Liver (tissue), 8 donors: ENCODE measurements at regions not wholly inside any gene's neighbourhood (a gene's known extent, or its start where the extent isn't known, plus 50 kb on each side); places are given as distances from the start of the nearest gene placed in this dataset.

Experiments used
- DNase-seq: peaks from one replicate; pipeline ENCODE4 v3.0.0-alpha.2; 2017; ENCODE audit warnings: low spot score
- H3K27ac ChIP-seq, 2 donors: one replicate each; pipeline ENCODE4 v1.7.0; 2013; ENCODE audit warnings: inconsistent platforms in 2 of 2, low read length in 2 of 2, control low read depth in 1 of 2, low read depth in 1 of 2, mild to moderate bottlenecking in 1 of 2
- H3K27me3 ChIP-seq, 4 donors: one replicate each; pipeline versions ENCODE4 v1.6.1 to v1.7.0; 2013; ENCODE audit warnings: low read length in 3 of 4, inconsistent platforms in 1 of 4, mild to moderate bottlenecking in 1 of 4, moderate library complexity in 1 of 4; ENCODE audit not compliant: control insufficient read depth in 4 of 4, insufficient read depth in 4 of 4
- H3K36me3 ChIP-seq, 4 donors: one replicate each; pipeline versions ENCODE4 v1.6.1 to v1.7.0; 2013; ENCODE audit warnings: low read length in 3 of 4, mild to moderate bottlenecking in 3 of 4, low read depth in 1 of 4, moderate library complexity in 1 of 4; ENCODE audit not compliant: control insufficient read depth in 4 of 4, insufficient read depth in 3 of 4
- H3K4me1 ChIP-seq, 4 donors: one replicate each; pipeline versions ENCODE4 v1.6.1 to v1.7.0; 2013; ENCODE audit warnings: low read length in 3 of 4, mild to moderate bottlenecking in 3 of 4, moderate library complexity in 1 of 4; ENCODE audit not compliant: control insufficient read depth in 4 of 4, insufficient read depth in 4 of 4
- H3K4me3 ChIP-seq, 3 donors: one replicate each; pipeline versions ENCODE4 v1.6.1 to v1.7.0; 2013; ENCODE audit warnings: low read length in 3 of 3, control low read depth in 1 of 3, low read depth in 1 of 3, mild to moderate bottlenecking in 1 of 3
- H3K9ac ChIP-seq, 2 donors: one replicate each; pipeline ENCODE4 v1.7.0; 2013; ENCODE audit warnings: low read length in 2 of 2, mild to moderate bottlenecking in 2 of 2, moderate library complexity in 2 of 2, control low read depth in 1 of 2, low read depth in 1 of 2
- H3K9me3 ChIP-seq, 4 donors: one replicate each; pipeline versions ENCODE4 v1.6.1 to v1.7.0; 2013; ENCODE audit warnings: low read length in 3 of 4; ENCODE audit not compliant: control insufficient read depth in 4 of 4
- EGR1 ChIP-seq, 2 donors: IDR thresholded peaks; 2 replicates each; pipeline ENCODE4 v1.6.1; 2016 to 2018; ENCODE audit warnings: antibody characterized with exemption in 2 of 2, low read depth in 2 of 2
- FOXA1 ChIP-seq: IDR thresholded peaks from 2 replicates; pipeline ENCODE4 v1.6.1; 2016; ENCODE audit warnings: antibody characterized with exemption
- FOXA2 ChIP-seq: IDR thresholded peaks from 2 replicates; pipeline ENCODE4 v1.6.1; 2016; ENCODE audit warnings: antibody characterized with exemption
- GABPA ChIP-seq, 2 donors: IDR thresholded peaks in 1 of 2; conservative IDR thresholded peaks in 1 of 2; 2 replicates each; pipeline ENCODE4 v1.6.1; 2016; ENCODE audit warnings: antibody characterized with exemption in 2 of 2, mild to moderate bottlenecking in 1 of 2, moderate library complexity in 1 of 2
- HNF4A ChIP-seq, 2 donors: conservative IDR thresholded peaks; 2 replicates each; pipeline ENCODE4 v1.6.1; 2016; ENCODE audit warnings: antibody characterized with exemption in 2 of 2, mild to moderate bottlenecking in 2 of 2
- HNF4G ChIP-seq: IDR thresholded peaks from 2 replicates; pipeline ENCODE4 v1.6.1; 2016; ENCODE audit warnings: antibody characterized with exemption
- JUND ChIP-seq, 2 donors: IDR thresholded peaks; 2 replicates each; pipeline ENCODE4 v1.6.1; 2016; ENCODE audit warnings: antibody characterized with exemption in 2 of 2
- NR2F2 ChIP-seq: IDR thresholded peaks from 2 replicates; pipeline ENCODE4 v1.6.1; 2016; ENCODE audit warnings: antibody characterized with exemption
- RAD21 ChIP-seq, 2 donors: IDR thresholded peaks; 2 replicates each; pipeline ENCODE4 v1.6.1; 2016; ENCODE audit warnings: antibody characterized with exemption in 2 of 2, mild to moderate bottlenecking in 2 of 2
- RXRA ChIP-seq, 2 donors: IDR thresholded peaks; 2 replicates each; pipeline ENCODE4 v1.6.1; 2017 to 2018; ENCODE audit warnings: antibody characterized with exemption in 2 of 2, mild to moderate bottlenecking in 1 of 2
- SP1 ChIP-seq: IDR thresholded peaks from 2 replicates; pipeline ENCODE4 v1.6.1; 2018; ENCODE audit warnings: antibody characterized with exemption, mild to moderate bottlenecking
- TAF1 ChIP-seq: conservative IDR thresholded peaks from 2 replicates; pipeline ENCODE4 v1.6.1; 2016; ENCODE audit warnings: antibody characterized with exemption, mild to moderate bottlenecking
- YY1 ChIP-seq: IDR thresholded peaks from 2 replicates; pipeline ENCODE4 v1.6.1; 2016; ENCODE audit warnings: antibody characterized with exemption, mild to moderate bottlenecking
- WGBS: extraction: QIAGEN DNeasy Blood & Tissue Kit; methylation state at CpG from one replicate; pipeline ENCODE4 v1.1.7; 2013; 5-methylcytosine and 5-hydroxymethylcytosine counted together
- TF ChIP-seq, protein P1 (sequence below): fragments of 150-350 bp; IDR thresholded peaks from 2 replicates; pipeline ENCODE4 v1.5.1; 2017; ENCODE audit warnings: improper control_type of control experiment, low read depth, low read length; ENCODE audit not compliant: missing input control
- TF ChIP-seq, protein P2 (sequence below): IDR thresholded peaks from 2 replicates; pipeline ENCODE4 v1.6.1; 2016; ENCODE audit warnings: antibody characterized with exemption, mild to moderate bottlenecking
- TF ChIP-seq, protein P3 (sequence below): IDR thresholded peaks from 2 replicates; pipeline ENCODE4 v1.6.1; 2016; ENCODE audit warnings: antibody characterized with exemption
- TF ChIP-seq, protein P4 (sequence below): IDR thresholded peaks from 2 replicates; pipeline ENCODE4 v1.6.1; 2016; ENCODE audit warnings: antibody characterized with exemption
- TF ChIP-seq, protein P5 (sequence below): IDR thresholded peaks from 2 replicates; pipeline ENCODE4 v1.6.1; 2016; ENCODE audit warnings: antibody characterized with exemption
- donor health status: healthy.
- donor health status: healthy.
- donor health status: healthy.
- donor health status: healthy.
- donor health status: healthy.

DNA sequence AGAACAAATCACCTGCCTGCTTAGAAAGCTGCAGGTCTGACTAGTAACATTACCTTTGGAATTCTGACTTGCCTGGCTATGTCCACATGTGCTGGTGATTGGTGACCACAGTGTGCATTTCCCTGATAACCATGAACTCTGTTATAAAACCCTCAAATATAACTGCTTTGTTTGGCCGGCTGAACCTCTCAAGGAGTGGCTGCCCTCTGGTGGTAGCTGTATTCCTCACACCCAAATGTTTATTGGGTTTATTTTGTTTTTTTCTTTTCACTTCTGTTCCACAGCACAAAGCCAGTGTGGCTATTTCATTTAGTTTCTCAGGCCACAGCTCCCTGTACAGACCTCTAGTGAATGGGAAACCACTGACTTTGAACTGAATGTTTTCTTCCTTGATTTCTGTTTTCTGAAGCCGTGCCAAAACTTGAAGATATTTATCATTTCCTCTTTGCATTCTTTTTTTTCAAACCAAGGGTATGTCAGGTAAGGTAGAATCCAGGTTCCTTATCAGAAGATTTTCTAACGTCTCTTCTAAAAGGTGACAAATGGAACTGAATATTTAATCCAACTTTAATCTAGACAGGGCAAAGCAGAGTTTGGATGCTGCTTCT, 549.0 kb upstream of the VRK2 start:
- Histone ChIP-seq H3K4me1 (no peaks in the 10 kb centered on the region), H3K36me3 (no peaks in the 10 kb centered on the region), H3K9ac (no peak overlapping the region), H3K4me3 (no peak overlapping the region), H3K27ac (no peak overlapping the region), H3K9me3 (peaks cover 0 to 3% (median 0%) of the 10 kb centered on the region in 4 donors), H3K27me3 (no peaks in the 10 kb centered on the region)
- TF ChIP-seq EGR1 (IDR thresholded peaks at IDR 0.05; ENCODE audit: low read depth in 2 of 2) (no peak), FOXA1 (no peak), SP1 (no peak), RAD21 (IDR thresholded peaks at IDR 0.05) (peak; percentile 87 to 89), TAF1 (no peak), JUND (IDR thresholded peaks at IDR 0.05) (no peak), RXRA (IDR thresholded peaks at IDR 0.05) (no peak), HNF4A (conservative IDR thresholded peaks at IDR 0.05) (no peak), NR2F2 (no peak), GABPA (IDR thresholded peaks at IDR 0.05 in 1 of 2, conservative IDR thresholded peaks at IDR 0.05 in 1 of 2) (no peak), HNF4G (no peak)
- TF ChIP-seq, protein P1, sequence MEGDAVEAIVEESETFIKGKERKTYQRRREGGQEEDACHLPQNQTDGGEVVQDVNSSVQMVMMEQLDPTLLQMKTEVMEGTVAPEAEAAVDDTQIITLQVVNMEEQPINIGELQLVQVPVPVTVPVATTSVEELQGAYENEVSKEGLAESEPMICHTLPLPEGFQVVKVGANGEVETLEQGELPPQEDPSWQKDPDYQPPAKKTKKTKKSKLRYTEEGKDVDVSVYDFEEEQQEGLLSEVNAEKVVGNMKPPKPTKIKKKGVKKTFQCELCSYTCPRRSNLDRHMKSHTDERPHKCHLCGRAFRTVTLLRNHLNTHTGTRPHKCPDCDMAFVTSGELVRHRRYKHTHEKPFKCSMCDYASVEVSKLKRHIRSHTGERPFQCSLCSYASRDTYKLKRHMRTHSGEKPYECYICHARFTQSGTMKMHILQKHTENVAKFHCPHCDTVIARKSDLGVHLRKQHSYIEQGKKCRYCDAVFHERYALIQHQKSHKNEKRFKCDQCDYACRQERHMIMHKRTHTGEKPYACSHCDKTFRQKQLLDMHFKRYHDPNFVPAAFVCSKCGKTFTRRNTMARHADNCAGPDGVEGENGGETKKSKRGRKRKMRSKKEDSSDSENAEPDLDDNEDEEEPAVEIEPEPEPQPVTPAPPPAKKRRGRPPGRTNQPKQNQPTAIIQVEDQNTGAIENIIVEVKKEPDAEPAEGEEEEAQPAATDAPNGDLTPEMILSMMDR = peak; percentile 71
- TF ChIP-seq, protein P2, sequence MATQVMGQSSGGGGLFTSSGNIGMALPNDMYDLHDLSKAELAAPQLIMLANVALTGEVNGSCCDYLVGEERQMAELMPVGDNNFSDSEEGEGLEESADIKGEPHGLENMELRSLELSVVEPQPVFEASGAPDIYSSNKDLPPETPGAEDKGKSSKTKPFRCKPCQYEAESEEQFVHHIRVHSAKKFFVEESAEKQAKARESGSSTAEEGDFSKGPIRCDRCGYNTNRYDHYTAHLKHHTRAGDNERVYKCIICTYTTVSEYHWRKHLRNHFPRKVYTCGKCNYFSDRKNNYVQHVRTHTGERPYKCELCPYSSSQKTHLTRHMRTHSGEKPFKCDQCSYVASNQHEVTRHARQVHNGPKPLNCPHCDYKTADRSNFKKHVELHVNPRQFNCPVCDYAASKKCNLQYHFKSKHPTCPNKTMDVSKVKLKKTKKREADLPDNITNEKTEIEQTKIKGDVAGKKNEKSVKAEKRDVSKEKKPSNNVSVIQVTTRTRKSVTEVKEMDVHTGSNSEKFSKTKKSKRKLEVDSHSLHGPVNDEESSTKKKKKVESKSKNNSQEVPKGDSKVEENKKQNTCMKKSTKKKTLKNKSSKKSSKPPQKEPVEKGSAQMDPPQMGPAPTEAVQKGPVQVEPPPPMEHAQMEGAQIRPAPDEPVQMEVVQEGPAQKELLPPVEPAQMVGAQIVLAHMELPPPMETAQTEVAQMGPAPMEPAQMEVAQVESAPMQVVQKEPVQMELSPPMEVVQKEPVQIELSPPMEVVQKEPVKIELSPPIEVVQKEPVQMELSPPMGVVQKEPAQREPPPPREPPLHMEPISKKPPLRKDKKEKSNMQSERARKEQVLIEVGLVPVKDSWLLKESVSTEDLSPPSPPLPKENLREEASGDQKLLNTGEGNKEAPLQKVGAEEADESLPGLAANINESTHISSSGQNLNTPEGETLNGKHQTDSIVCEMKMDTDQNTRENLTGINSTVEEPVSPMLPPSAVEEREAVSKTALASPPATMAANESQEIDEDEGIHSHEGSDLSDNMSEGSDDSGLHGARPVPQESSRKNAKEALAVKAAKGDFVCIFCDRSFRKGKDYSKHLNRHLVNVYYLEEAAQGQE = no peak
- TF ChIP-seq, protein P3, sequence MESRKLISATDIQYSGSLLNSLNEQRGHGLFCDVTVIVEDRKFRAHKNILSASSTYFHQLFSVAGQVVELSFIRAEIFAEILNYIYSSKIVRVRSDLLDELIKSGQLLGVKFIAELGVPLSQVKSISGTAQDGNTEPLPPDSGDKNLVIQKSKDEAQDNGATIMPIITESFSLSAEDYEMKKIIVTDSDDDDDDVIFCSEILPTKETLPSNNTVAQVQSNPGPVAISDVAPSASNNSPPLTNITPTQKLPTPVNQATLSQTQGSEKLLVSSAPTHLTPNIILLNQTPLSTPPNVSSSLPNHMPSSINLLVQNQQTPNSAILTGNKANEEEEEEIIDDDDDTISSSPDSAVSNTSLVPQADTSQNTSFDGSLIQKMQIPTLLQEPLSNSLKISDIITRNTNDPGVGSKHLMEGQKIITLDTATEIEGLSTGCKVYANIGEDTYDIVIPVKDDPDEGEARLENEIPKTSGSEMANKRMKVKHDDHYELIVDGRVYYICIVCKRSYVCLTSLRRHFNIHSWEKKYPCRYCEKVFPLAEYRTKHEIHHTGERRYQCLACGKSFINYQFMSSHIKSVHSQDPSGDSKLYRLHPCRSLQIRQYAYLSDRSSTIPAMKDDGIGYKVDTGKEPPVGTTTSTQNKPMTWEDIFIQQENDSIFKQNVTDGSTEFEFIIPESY = no peak
- TF ChIP-seq, protein P4, sequence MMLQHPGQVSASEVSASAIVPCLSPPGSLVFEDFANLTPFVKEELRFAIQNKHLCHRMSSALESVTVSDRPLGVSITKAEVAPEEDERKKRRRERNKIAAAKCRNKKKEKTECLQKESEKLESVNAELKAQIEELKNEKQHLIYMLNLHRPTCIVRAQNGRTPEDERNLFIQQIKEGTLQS = no peak
- peak; percentile 35 for DNase-seq
- 20% methylated on average over 3 of the region's 3 CpGs for WGBS

DNA sequence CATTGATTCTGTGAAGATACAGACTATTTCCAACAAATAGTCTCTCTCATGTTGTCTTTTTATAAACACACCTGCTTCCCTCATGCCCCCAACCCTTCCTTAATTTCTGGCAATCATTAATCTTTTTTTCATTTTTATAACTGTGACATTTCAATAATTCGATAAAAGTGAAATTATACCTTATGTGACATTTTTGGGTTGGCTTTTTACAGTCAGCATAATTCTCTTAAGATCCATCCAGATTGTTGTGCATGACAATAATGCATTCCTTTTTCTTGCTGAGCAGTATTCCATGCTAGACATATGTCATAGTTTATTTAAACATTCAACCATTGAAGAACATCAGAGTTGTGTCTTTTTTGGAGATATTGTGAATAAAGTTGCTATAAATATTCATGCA, 541.8 kb upstream of the VRK2 start:
- H3K27ac ChIP-seq = no peak overlapping the region
- no peak overlapping the region for H3K4me3 ChIP-seq
- WGBS = 40% methylated on average over 1 of the region's 1 CpG
- no peak for TF ChIP-seq FOXA2
- TF ChIP-seq HNF4A (conservative IDR thresholded peaks at IDR 0.05) = no peak
- TF ChIP-seq FOXA1 = no peak
- TF ChIP-seq, protein P5, sequence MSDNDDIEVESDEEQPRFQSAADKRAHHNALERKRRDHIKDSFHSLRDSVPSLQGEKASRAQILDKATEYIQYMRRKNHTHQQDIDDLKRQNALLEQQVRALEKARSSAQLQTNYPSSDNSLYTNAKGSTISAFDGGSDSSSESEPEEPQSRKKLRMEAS = no peak
- TF ChIP-seq YY1 = no peak
- no peak for TF ChIP-seq JUND (IDR thresholded peaks at IDR 0.05)
- no peak for TF ChIP-seq HNF4G
- TF ChIP-seq, protein P1 = no peak
- H3K9me3 ChIP-seq = no peaks in the 10 kb centered on the region
- H3K27me3 ChIP-seq = no peaks in the 10 kb centered on the region
- H3K9ac ChIP-seq = no peak overlapping the region
- H3K4me1 ChIP-seq = no peaks in the 10 kb centered on the region
- no peaks in the 10 kb centered on the region for H3K36me3 ChIP-seq
- DNase-seq = no peak
